HG03103 (cell line): ENCODE measurements at regions not wholly inside any gene's neighbourhood (a gene's known extent, or its start where the extent isn't known, plus 50 kb on each side); places are given as distances from the start of the nearest gene placed in this dataset.
A peak's percentile ranks its signal among the peaks of the same experiment; 100 is the strongest.

ENCODE experiments used
- ATAC-seq: cut with Tn5 transposase; IDR thresholded peaks from one replicate; pipeline ENCODE4 v1.9.1; 2021; ENCODE audit warnings: low read depth; ENCODE audit not compliant: unreplicated experiment

- no peak for ATAC-seq
These were observed 58.8 kb downstream of the SPRY1 start for GRCh38 chr4:123455360-123455759.

- no peak for ATAC-seq
These were observed 65.4 kb downstream of the SPRY1 start for GRCh38 chr4:123462007-123462406.

- no peak for ATAC-seq
These were observed 67.3 kb downstream of the SPRY1 start for GRCh38 chr4:123463869-123464268.

GRCh38 chr4:123465416-123465815 lies 68.8 kb downstream of the SPRY1 start:
- no peak for ATAC-seq

GRCh38 chr4:123466080-123466785 lies 69.6 kb downstream of the SPRY1 start:
- ATAC-seq = no peak

GRCh38 chr4:123468479-123469031 lies 72.0 kb downstream of the SPRY1 start:
- no peak for ATAC-seq

GRCh38 chr4:123469245-123469644 lies 72.7 kb downstream of the SPRY1 start:
- ATAC-seq = no peak

- no peak for ATAC-seq
These were observed 73.1 kb downstream of the SPRY1 start for GRCh38 chr4:123469696-123470095.

GRCh38 chr4:123470640-123471039 lies 74.0 kb downstream of the SPRY1 start:
- no peak for ATAC-seq

GRCh38 chr4:123471655-123472369 lies 75.2 kb downstream of the SPRY1 start:
- ATAC-seq = no peak

- ATAC-seq = no peak
These were observed 78.2 kb downstream of the SPRY1 start for GRCh38 chr4:123474817-123475216.

- no peak for ATAC-seq
These were observed 79.5 kb downstream of the SPRY1 start for GRCh38 chr4:123476089-123476488.

- no peak for ATAC-seq
These were observed 81.2 kb downstream of the SPRY1 start for GRCh38 chr4:123477711-123478209.

- ATAC-seq = no peak
These were observed 82.3 kb downstream of the SPRY1 start for GRCh38 chr4:123478859-123479345.

- ATAC-seq = no peak
These were observed 83.3 kb downstream of the SPRY1 start for GRCh38 chr4:123479944-123480343.

GRCh38 chr4:123480706-123481418 lies 84.3 kb downstream of the SPRY1 start:
- no peak for ATAC-seq

GRCh38 chr4:123481717-123482116 lies 85.1 kb downstream of the SPRY1 start:
- ATAC-seq = no peak

- ATAC-seq = no peak
These were observed 87.8 kb downstream of the SPRY1 start for GRCh38 chr4:123484291-123484926.

GRCh38 chr4:123485601-123486000 lies 89.0 kb downstream of the SPRY1 start:
- no peak for ATAC-seq

GRCh38 chr4:123488916-123489315 lies 92.3 kb downstream of the SPRY1 start:
- peak; percentile 72 for ATAC-seq
